Erythroblast (primary cell): ENCODE measurements at regions not wholly inside any gene's neighbourhood (a gene's known extent, or its start where the extent isn't known, plus 50 kb on each side); places are given as distances from the start of the nearest gene placed in this dataset.

Experiments used
- DNase-seq, 2 experiments: peaks; one replicate each; lab custom pipeline; 2025; lab: John Stamatoyannopoulos, UW
- GATA1 ChIP-seq: IDR thresholded peaks from 2 replicates; pipeline ENCODE4 v1.6.1; 2011; ENCODE audit warnings: low read depth, mild to moderate bottlenecking, control low read depth, low read length, moderate library complexity
- POLR2A ChIP-seq: IDR thresholded peaks from 2 replicates; pipeline ENCODE4 v1.6.1; 2011; ENCODE audit warnings: mild to moderate bottlenecking, low read length

DNA sequence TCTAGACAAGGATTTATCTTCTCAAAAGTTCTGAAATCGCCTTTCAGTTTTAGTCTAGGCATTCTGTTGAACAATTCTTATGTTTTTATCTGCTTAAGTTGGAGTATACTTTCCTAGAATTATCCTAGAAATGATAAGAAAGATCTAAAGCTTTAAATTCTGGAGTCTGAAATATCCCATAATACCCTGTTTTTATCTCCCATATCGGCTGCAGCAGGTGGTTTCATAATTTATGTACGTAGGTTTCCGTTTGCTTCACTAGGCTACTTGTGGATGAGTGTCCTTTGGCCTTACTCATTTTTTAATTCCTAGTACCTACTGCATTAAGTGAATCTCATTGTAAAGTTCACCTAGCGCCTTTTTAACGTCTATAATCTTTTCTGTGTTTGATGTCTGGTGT, 58.5 kb upstream of the MGAT5 start:
- DNase-seq = no peak
- no peak for TF ChIP-seq GATA1
- no peak for TF ChIP-seq POLR2A

DNA sequence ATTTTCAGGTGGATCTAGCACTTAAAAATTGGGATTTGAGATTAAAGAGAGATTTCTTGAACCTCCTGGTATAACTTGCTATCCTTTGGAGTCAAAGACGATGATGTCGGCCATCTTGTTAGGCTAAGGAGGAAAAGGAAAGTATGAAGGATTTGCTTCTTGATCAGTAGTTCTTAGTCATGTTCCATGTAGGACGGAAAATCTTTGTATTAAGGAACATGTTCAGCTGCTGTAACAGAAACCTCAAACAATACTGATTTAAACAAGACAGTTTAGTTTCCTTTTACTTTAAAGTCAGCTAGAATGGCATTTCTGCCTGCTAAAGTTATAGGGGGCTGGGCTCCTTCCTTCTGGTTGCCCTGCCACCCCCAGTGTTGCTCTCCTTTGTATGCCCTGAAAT, 56.4 kb upstream of the MGAT5 start:
- DNase-seq = no peak
- TF ChIP-seq POLR2A (no peak), GATA1 (no peak)

GRCh38 chr2:134198006-134198634, 55.8 kb upstream of the MGAT5 start:
- no peak for TF ChIP-seq POLR2A
- no peak for TF ChIP-seq GATA1
- DNase-seq = no peak

GRCh38 chr2:134199123-134199522, 54.7 kb upstream of the MGAT5 start:
- no peak for DNase-seq
- no peak for TF ChIP-seq POLR2A
- TF ChIP-seq GATA1 = no peak

- no peak for DNase-seq
- TF ChIP-seq GATA1 = no peak
- TF ChIP-seq POLR2A = no peak
These were observed 53.7 kb upstream of the MGAT5 start for GRCh38 chr2:134200036-134200618.

GRCh38 chr2:134201533-134201932, 52.3 kb upstream of the MGAT5 start:
- DNase-seq = peak in 1 of 2 experiments; percentile 53
- no peak for TF ChIP-seq POLR2A
- no peak for TF ChIP-seq GATA1

- TF ChIP-seq GATA1 (no peak), POLR2A (no peak)
- no peak for DNase-seq
These were observed 51.5 kb upstream of the MGAT5 start for GRCh38 chr2:134202371-134202770.

DNA sequence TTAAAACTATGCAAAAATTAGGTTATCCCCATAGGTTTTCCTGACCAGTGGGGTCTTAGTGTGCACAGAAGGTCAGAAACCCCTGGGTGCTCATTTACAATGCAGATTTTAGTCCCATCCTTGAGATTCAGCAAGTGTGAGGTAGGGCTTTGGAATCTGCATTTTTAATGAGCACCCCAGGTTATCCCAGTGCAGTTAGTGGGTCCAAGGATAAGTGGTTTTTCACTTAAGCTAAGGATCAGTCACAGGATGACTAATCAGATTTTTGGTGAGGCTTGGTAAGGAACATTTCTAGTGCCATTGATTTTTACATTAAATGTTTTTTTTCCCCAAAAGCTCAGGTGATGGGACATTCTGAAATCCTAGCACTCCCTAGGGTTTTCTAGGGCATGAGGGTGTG, 50.7 kb upstream of the MGAT5 start:
- no peak for TF ChIP-seq GATA1
- no peak for TF ChIP-seq POLR2A
- DNase-seq = no peak
